Activated naive CD4-positive, alpha-beta T cell treated with anti-CD3 and anti-CD28 coated beads, Interleukin-2, amount 10 ng/mL, durations not matched to agents 7 days and 5 days (primary cell): ENCODE measurements at regions not wholly inside any gene's neighbourhood (a gene's known extent, or its start where the extent isn't known, plus 50 kb on each side); places are given as distances from the start of the nearest gene placed in this dataset.

ENCODE experiments used
- CTCF ChIA-PET: fragments of 350-600 bp; sonication (Branson Sonifier 250); formaldehyde crosslinking; loops from one replicate; lab custom pipeline; 2021; ENCODE audit warnings: antibody characterized with exemption; lab: Charles Lee
- DNase-seq: peaks from one replicate; pipeline ENCODE4 v3.0.0-alpha.2; 2020
- H3K27ac Mint-ChIP-seq: one replicate; pipeline ENCODE4 v1.8.0; 2021; ENCODE audit warnings: mild to moderate bottlenecking, moderate library complexity, mixed read lengths
- H3K27me3 Mint-ChIP-seq: one replicate; pipeline ENCODE4 v1.8.0; 2021; ENCODE audit warnings: mild to moderate bottlenecking, mixed read lengths
- H3K36me3 Mint-ChIP-seq: one replicate; pipeline ENCODE4 v1.8.0; 2021; ENCODE audit warnings: mixed read lengths
- H3K4me1 Mint-ChIP-seq: one replicate; pipeline ENCODE4 v1.8.0; 2021; ENCODE audit warnings: mixed read lengths
- H3K4me3 Mint-ChIP-seq: one replicate; pipeline ENCODE4 v1.8.0; 2021; ENCODE audit warnings: mild to moderate bottlenecking, moderate library complexity, mixed read lengths
- H3K9me3 Mint-ChIP-seq: one replicate; pipeline ENCODE4 v1.8.0; 2021; ENCODE audit warnings: mixed read lengths

DNA sequence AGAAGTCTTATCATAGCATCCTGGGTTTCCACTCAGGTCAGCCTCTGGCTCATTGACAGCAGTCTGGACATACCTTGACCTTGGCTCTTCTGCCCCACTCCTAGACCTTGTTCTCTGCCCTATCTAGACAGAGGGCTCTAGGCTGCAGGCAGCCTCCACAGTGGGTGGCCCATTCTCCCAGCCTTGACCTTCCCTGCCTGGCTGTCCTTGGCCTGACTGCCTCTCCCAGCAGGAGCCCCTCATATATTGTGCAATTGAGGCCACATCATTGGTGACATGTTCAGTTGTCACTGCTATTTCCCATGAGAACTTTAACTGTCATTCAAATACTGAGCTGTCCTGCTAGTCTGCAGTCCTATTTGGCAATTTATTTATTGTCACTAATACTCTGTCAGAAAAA is 503.4 kb downstream of the PLXNA4 start:
- Mint-ChIP-seq H3K27me3 (peaks cover 10% of the 10 kb centered on the region), H3K9me3 (peaks cover 7% of the 10 kb centered on the region), H3K4me3 (no peak overlapping the region), H3K27ac (no peak overlapping the region), H3K36me3 (no peaks in the 10 kb centered on the region), H3K4me1 (no peaks in the 10 kb centered on the region)
- CTCF ChIA-PET = no interaction called here
- no peak for DNase-seq

DNA sequence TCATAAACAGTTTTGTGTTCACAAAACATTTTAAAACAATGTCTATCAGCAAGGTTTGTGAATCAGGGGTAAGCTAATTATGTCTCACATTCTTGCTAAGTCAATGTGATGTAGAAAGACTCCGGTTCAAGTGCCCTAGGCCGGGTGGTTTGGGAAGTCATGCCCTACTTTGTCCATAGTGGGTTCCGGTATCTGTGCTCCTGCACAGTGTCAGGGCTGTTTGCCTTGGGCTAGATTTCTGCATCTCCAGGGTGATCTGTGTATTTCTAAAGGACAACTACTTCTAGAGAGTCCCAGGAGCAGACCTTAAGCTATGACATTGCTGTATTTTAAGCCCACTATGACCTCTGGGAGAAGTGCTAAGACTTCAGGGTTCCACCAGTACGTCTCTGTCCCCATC is 504.1 kb downstream of the PLXNA4 start:
- peaks cover 10% of the 10 kb centered on the region for H3K27me3 Mint-ChIP-seq
- H3K4me1 Mint-ChIP-seq = no peaks in the 10 kb centered on the region
- no peak overlapping the region for H3K4me3 Mint-ChIP-seq
- CTCF ChIA-PET = no interaction called here
- no peaks in the 10 kb centered on the region for H3K36me3 Mint-ChIP-seq
- H3K27ac Mint-ChIP-seq = no peak overlapping the region
- peaks cover 7% of the 10 kb centered on the region for H3K9me3 Mint-ChIP-seq
- DNase-seq = no peak

DNA sequence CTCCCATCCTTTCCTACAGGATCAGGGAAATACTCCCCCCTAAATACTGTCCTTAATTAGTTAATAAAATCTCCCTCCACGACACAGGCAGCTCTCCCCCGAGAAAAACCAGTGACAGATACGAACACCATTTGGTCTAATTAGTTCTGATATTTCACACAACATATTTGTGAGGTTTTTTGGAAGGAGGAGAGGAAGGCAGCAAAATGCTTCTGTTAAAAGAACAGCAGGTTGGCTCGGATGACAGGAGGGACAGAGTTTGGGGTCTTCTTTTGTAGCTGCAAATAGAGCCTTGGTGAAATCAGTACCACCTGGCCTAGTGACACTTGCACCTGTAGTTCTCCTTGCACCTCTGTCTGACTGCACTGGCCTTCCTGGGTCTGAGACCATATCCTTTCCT is 507.0 kb downstream of the PLXNA4 start:
- H3K9me3 Mint-ChIP-seq = peaks cover 6% of the 10 kb centered on the region
- CTCF ChIA-PET = no interaction called here
- no peak overlapping the region for H3K27ac Mint-ChIP-seq
- no peaks in the 10 kb centered on the region for H3K4me1 Mint-ChIP-seq
- no peak for DNase-seq
- H3K27me3 Mint-ChIP-seq = peaks cover 3% of the 10 kb centered on the region
- H3K36me3 Mint-ChIP-seq = no peaks in the 10 kb centered on the region
- no peak overlapping the region for H3K4me3 Mint-ChIP-seq

DNA sequence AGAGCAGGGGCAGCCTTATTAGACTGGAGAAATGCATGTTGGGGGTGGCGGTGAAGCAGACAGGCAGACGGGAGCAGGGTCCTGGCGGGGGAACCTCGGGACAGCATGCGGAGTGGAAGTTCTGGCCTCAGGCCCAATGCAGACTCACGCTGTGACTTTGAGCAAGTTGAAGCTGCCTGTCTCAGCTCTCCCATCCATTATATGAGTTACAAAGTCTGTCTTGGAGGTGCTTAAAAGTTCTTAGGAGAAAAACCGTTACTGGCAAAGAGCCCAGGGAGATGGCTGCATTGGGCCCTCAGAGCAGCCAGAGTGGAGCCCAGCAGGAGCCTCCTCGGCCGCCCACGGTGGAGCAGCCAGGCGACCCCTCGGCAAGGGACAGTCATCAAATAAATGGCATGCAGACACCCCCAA is 509.5 kb downstream of the PLXNA4 start:
- no peaks in the 10 kb centered on the region for H3K9me3 Mint-ChIP-seq
- no peak overlapping the region for H3K27ac Mint-ChIP-seq
- H3K4me1 Mint-ChIP-seq = no peaks in the 10 kb centered on the region
- peaks cover 4% of the 10 kb centered on the region for H3K27me3 Mint-ChIP-seq
- H3K4me3 Mint-ChIP-seq = no peak overlapping the region
- DNase-seq = no peak
- H3K36me3 Mint-ChIP-seq = no peaks in the 10 kb centered on the region
- CTCF ChIA-PET = interaction anchor here (0.6 kb wide), 1 partner anchor 16 kb away, joined by 3 read pairs; no protein-coding TSS in a partner anchor

DNA sequence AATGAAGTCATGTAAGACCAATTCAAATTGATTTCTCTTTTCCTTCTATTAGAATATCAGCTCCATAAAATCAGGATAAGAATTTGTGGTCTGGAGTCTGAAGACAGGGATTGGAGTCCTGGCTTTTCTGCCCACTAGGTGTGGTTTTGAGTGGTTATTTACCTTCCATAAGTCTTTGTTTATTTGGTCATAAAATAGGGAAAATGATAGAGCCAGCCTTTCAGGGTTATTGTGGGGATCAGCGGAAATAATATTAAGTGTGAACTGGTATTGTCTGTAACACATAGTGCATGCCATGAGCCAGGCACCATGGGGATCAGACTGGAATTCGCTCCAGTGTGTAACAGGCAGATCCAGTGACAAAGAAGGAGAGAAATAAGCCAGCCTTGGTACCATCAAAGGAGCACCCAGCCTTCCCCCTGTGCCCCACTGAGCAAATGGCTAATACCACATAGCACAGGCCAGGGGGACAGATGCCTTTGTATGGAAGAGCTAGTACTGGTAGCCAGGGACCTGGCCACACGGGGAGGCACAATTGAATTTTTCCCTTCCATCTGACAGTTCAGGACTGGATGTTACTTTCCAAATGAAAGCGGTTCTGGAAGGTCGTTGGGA is 509.7 kb upstream of the PODXL start:
- DNase-seq = no peak
- Mint-ChIP-seq H3K27me3 (peaks cover 4% of the 10 kb centered on the region), H3K4me1 (no peaks in the 10 kb centered on the region), H3K27ac (no peak overlapping the region), H3K9me3 (no peaks in the 10 kb centered on the region), H3K36me3 (no peaks in the 10 kb centered on the region), H3K4me3 (no peak overlapping the region)
- CTCF ChIA-PET = interaction anchor here (0.6 kb wide), 1 partner anchor 17 kb away, joined by 3 read pairs; no protein-coding TSS in a partner anchor

DNA sequence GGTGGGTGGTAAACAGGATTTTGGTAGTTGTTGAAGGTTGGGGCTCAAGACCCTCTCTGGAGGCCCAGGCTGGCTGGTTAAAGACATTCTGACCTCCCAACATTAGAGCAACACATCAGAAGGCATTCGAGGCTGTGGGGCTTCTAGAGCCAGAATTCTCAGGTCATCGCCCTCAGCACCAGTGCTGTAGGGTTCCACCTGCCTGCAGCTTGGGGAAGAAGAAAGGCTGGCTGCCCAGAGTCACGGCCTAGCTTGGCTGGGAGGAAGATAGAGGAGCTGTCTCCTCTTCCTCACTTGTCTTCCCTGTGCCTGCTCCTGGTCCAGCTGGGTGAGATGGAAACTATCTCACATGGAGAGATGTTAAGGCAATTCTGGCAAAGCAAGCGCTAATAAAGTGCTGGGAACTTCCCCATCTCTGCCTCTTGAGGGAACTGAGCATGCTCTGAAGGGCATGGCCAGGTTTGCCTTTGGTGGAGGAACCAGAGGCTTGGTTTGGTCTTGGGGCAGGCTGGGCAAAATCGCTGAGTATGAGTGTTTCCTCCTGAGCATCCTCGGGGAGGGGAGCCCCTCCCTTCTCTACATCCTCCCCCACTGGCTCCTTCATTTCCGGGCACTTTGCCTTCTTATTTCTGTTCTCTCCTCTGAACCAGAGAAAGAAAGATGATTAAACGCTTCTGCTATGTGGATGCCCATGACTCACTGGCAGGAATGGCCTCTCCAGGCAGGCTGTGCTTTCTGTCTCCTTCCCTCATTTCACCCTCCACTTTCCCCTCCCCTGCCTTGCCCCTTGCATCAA is 509.0 kb upstream of the PODXL start:
- CTCF ChIA-PET = no interaction called here
- Mint-ChIP-seq H3K4me3 (no peak overlapping the region), H3K4me1 (no peaks in the 10 kb centered on the region), H3K27ac (no peak overlapping the region), H3K9me3 (no peaks in the 10 kb centered on the region), H3K36me3 (no peaks in the 10 kb centered on the region), H3K27me3 (peaks cover 4% of the 10 kb centered on the region)
- DNase-seq = no peak

DNA sequence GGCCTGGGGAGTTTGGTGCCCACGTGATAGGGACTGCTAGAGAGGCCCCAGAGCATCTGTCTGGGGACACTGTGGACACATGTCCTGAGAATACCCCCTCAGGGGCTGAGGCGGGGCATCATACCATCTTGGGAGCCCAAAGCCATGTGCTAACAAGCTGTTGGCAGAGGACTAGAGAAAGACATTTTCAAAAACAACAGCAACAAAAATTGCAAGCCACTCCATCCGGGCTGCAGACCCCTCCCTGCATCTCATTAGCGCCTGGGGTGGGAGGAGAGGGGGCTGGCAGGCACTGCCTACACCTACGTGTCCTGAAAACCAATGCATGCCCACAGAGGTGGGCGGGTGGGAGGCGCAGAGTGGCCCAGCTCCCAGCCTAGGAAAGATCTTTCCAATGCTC is 507.4 kb upstream of the PODXL start:
- Mint-ChIP-seq H3K9me3 (no peaks in the 10 kb centered on the region), H3K36me3 (no peaks in the 10 kb centered on the region), H3K27me3 (peaks cover 4% of the 10 kb centered on the region), H3K27ac (no peak overlapping the region), H3K4me1 (no peaks in the 10 kb centered on the region), H3K4me3 (no peak overlapping the region)
- DNase-seq = no peak
- CTCF ChIA-PET = no interaction called here

DNA sequence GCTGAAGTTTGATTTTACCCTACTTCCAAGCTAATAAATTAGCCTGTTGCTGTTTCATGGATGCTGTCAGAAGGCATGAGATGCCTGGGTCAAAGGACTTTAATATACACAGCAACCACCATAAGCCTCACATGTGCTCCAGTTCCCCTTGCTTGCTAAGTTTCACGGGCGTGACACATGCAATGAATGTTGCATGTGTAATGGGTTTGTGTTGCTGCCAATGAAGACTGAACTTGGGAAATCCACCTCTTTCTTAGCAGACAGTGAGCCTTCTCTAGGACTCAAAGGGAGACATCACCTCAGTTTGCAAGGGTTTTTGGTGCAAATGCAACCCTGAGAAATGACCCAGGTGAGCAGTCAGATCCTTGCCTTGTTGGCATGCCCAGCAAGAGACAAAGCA is 505.5 kb upstream of the PODXL start:
- Mint-ChIP-seq H3K27ac (no peak overlapping the region), H3K4me1 (no peaks in the 10 kb centered on the region), H3K36me3 (no peaks in the 10 kb centered on the region), H3K27me3 (peaks cover 9% of the 10 kb centered on the region), H3K4me3 (no peak overlapping the region), H3K9me3 (peaks cover 3% of the 10 kb centered on the region)
- CTCF ChIA-PET = no interaction called here
- DNase-seq = no peak

DNA sequence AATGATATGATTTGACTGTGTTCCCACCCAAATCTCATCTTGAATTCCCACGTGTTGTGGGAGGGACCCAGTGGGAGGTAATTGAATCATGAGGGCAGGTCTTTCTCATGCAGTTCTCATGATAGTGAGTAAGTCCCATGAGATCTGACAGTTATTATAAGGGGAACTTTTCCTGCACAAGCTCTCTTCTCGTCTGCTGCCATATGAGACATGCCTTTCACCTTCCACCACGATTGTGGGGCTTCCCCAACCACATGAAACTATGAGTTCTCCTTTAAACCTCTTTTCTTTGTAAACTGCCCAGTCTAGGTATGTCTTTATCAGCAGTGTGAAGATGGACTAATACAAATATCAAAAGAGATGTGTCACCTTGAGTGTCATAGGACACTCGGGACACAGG is 502.7 kb upstream of the PODXL start:
- Mint-ChIP-seq H3K4me1 (no peaks in the 10 kb centered on the region), H3K27me3 (peaks cover 5% of the 10 kb centered on the region), H3K4me3 (no peak overlapping the region), H3K9me3 (peaks cover 3% of the 10 kb centered on the region), H3K36me3 (no peaks in the 10 kb centered on the region), H3K27ac (no peak overlapping the region)
- no peak for DNase-seq
- CTCF ChIA-PET = no interaction called here

DNA sequence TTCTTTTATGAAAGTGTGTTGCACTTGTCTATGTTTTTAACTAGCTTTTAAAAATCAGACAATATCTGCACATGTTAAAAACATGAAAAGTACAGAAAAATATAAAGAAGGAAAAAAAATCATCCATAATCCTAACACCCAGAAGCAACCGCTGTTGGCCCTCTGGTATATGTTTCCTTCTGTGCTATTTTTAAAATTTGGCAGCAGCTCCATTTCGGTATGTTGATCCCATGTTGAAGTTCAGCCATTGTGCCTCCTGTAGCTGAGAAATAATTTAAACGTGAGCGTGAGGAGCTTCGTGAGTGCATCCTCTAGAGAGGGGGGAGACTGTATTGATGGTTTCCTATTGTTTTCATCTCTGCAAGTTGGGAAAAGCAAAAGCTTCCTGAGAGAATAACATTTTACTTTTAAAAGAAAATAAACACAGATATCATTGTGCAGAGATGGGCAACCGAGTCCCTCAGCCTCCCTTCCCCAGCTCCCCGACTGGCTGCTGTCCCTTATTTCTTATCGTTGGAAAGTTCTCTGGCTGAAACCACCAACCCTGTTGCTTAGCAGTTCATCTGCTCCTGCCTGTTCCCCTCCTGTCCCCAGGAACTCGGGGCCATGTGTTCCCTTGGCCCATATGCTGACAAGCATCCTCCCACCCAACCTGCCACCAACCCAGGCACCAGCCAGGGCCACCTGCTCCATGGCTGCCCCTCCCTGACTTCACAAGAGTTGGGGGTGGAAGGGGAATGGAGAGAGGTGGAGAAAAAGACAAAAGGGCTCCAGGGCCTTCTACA is 499.1 kb upstream of the PODXL start:
- H3K9me3 Mint-ChIP-seq = peaks cover 3% of the 10 kb centered on the region
- H3K27ac Mint-ChIP-seq = no peak overlapping the region
- CTCF ChIA-PET = no interaction called here
- peaks cover 5% of the 10 kb centered on the region for H3K27me3 Mint-ChIP-seq
- no peak overlapping the region for H3K4me3 Mint-ChIP-seq
- no peaks in the 10 kb centered on the region for H3K4me1 Mint-ChIP-seq
- H3K36me3 Mint-ChIP-seq = no peaks in the 10 kb centered on the region
- no peak for DNase-seq

DNA sequence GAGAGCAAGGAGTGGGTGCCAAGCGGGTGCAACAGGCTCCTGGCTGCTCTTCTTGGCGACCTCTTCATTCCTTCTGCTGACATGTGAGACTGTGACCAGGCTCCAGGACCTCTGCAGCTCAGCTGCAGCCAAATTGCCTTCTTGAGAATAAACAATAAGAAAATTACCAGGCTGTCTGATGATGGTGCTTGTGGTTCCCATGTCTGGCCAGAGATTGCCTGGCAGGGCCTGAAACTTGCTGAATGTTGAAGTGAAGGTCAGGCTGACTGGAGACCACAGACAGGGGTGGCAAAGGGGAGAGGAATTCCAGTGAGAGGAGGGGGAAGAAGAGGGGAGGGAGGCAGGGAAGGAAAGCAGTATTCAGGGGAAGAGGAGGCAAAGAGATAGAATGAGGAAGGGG is 497.4 kb upstream of the PODXL start:
- Mint-ChIP-seq H3K4me1 (no peaks in the 10 kb centered on the region), H3K27me3 (peaks cover 5% of the 10 kb centered on the region), H3K9me3 (peaks cover 3% of the 10 kb centered on the region), H3K27ac (no peak overlapping the region), H3K4me3 (no peak overlapping the region), H3K36me3 (no peaks in the 10 kb centered on the region)
- CTCF ChIA-PET = no interaction called here
- DNase-seq = no peak

DNA sequence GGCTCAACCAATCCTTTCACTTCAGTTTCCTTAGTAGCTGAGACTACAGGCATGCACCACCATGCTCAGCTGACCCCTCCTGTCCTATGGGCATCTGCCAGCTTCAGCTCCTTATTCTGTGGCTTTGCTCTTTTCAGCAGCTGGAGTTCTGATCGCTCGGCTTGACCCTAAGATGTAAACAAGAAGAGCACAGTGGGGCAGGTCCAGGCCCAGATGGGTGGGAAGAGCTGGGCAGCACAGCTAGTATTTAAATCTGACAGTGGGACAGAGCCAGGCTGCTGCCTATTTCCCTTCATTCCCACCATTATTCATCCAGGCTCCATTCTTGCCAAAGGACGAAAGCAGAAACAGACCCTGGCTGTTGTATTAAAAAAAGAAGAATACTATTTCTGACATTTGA is 494.9 kb upstream of the PODXL start:
- H3K36me3 Mint-ChIP-seq = no peaks in the 10 kb centered on the region
- DNase-seq = no peak
- no peaks in the 10 kb centered on the region for H3K4me1 Mint-ChIP-seq
- CTCF ChIA-PET = interaction anchor here (1.2 kb wide), 1 partner anchor 9 kb away, joined by 3 read pairs; no protein-coding TSS in a partner anchor
- no peak overlapping the region for H3K4me3 Mint-ChIP-seq
- no peaks in the 10 kb centered on the region for H3K9me3 Mint-ChIP-seq
- no peak overlapping the region for H3K27ac Mint-ChIP-seq
- no peaks in the 10 kb centered on the region for H3K27me3 Mint-ChIP-seq

DNA sequence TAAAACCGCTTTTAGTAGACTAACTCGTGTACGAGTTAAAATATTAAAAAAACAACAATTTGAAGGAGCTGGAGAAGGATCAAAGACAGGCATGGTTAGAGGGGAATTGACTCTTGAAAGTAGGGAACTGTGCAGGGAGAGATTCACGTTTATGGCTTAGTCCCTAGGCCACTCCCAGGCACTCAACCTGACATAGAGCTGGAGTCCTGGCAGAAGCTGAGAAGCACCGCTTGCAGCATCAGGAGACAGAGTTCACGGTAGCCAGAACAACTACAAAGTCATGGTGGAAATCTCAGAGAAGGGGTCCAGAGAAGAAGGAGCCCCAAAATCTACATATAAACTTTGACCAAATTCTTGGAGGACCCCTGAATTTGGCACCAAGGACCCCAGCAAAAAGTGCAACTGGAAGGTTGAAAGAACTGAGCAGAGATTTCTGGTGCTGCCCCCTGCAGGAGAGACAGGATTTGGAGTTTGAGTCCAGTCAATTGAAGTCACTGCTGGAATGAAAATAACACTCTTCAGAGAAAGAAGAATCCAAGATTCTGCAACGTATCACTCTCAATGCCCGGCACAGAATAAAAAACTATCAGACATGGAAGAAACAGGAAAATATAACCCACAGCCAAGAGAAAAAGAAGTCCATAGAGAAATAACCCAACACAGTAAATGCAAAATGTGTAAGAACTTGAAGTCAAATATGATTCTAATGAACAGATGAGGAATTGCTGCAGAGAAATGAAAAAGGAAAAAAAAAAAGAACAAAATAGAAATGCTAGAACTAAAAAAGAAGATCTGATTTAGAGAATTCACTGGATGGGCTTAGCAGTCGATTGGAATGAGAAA is 493.3 kb upstream of the PODXL start:
- Mint-ChIP-seq H3K4me1 (no peaks in the 10 kb centered on the region), H3K36me3 (no peaks in the 10 kb centered on the region), H3K27me3 (peaks cover 2% of the 10 kb centered on the region), H3K9me3 (no peaks in the 10 kb centered on the region), H3K27ac (no peak overlapping the region), H3K4me3 (no peak overlapping the region)
- CTCF ChIA-PET = interaction anchor here (0.9 to 1.2 kb wide), 2 partner anchors 191 to 363 kb away, joined by 3 read pairs; no protein-coding TSS in a partner anchor
- DNase-seq = peak; percentile 57

DNA sequence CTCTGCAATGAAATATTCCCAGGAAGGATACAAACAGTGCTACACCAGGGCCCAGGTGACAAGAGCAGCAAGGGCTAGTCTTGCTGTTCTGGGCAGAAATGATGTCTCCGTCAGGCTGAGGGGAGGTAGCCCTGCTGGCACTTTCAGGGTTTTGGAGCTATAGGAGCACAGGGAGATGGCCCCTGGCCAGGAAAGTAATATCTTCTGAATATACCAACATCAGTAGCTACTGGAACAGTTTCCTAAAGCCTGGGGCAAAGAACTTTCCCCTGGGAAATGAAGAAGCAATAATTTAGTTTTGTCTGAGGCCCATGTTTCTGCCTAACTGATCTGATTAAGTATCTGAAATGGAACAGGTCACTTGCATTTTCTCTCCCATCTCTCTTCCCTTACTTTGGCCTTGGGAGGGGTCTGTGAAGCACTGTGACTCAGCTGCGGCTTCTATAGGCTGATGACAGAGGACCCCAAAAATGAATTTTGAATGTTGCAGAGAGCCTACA is 489.1 kb upstream of the PODXL start:
- CTCF ChIA-PET = no interaction called here
- no peaks in the 10 kb centered on the region for H3K36me3 Mint-ChIP-seq

More for the DNA sequence above, 489.1 kb upstream of the PODXL start:
- Mint-ChIP-seq H3K4me1 (no peaks in the 10 kb centered on the region), H3K27ac (no peak overlapping the region), H3K4me3 (no peak overlapping the region), H3K9me3 (no peaks in the 10 kb centered on the region), H3K27me3 (peaks cover 5% of the 10 kb centered on the region)
- DNase-seq = no peak
